ENCODE measurements at regions not wholly inside any gene's neighbourhood (a gene's known extent, or its start where the extent isn't known, plus 50 kb on each side); places are given as distances from the start of the nearest gene placed in this dataset.
"Not testable (repeated sequence)": the region's sequence is repeated elsewhere in the genome, so short reads cannot be mapped to it uniquely, and the experiment has no call there.

- ATAC-seq = peak in 1 of 2 donors; percentile 64
- H3K9me3 ChIP-seq (ENCODE audit: control insufficient read depth, low read length); H3K4me3 ChIP-seq (ENCODE audit: low read length); H3K27me3 ChIP-seq (ENCODE audit: control insufficient read depth, insufficient read depth); DNase-seq; H3K27ac ChIP-seq (ENCODE audit: low read length); intact Hi-C loops (cut with DNase I); H3K4me1 ChIP-seq (ENCODE audit: control insufficient read depth, insufficient read depth, low read length): not testable (repeated sequence)
- WGBS = 40% methylated on average over 1 of the region's 2 CpGs
Observed at GRCh38 chr15:30721529-30721928, 95.6 kb downstream of the ARHGAP11B start.

- H3K27ac ChIP-seq (ENCODE audit: low read length); intact Hi-C loops (cut with DNase I); DNase-seq; H3K9me3 ChIP-seq (ENCODE audit: control insufficient read depth, low read length); ATAC-seq; H3K4me3 ChIP-seq (ENCODE audit: low read length); H3K27me3 ChIP-seq (ENCODE audit: control insufficient read depth, insufficient read depth); H3K4me1 ChIP-seq (ENCODE audit: control insufficient read depth, insufficient read depth, low read length): not testable (repeated sequence)
- WGBS = 92% methylated on average over 1 of the region's 1 CpG
Observed at GRCh38 chr15:30723540-30724175, 97.7 kb downstream of the ARHGAP11B start.

GRCh38 chr15:30729880-30730590 is 104.1 kb downstream of the ARHGAP11B start:
- H3K4me3 ChIP-seq (ENCODE audit: low read length); intact Hi-C loops (cut with DNase I); H3K9me3 ChIP-seq (ENCODE audit: control insufficient read depth, low read length); H3K4me1 ChIP-seq (ENCODE audit: control insufficient read depth, insufficient read depth, low read length); H3K27ac ChIP-seq (ENCODE audit: low read length); DNase-seq; H3K27me3 ChIP-seq (ENCODE audit: control insufficient read depth, insufficient read depth): not testable (repeated sequence)
- WGBS = 68% methylated on average over 2 of the region's 2 CpGs
- ATAC-seq = peak in 1 of 2 donors; percentile 77

GRCh38 chr15:30730633-30731032 is 104.7 kb downstream of the ARHGAP11B start:
- H3K27me3 ChIP-seq (ENCODE audit: control insufficient read depth, insufficient read depth); ATAC-seq; H3K27ac ChIP-seq (ENCODE audit: low read length); intact Hi-C loops (cut with DNase I); H3K4me1 ChIP-seq (ENCODE audit: control insufficient read depth, insufficient read depth, low read length); DNase-seq; H3K9me3 ChIP-seq (ENCODE audit: control insufficient read depth, low read length); H3K4me3 ChIP-seq (ENCODE audit: low read length): not testable (repeated sequence)
- 76% methylated on average over 3 of the region's 3 CpGs for WGBS

- ATAC-seq; intact Hi-C loops (cut with DNase I); DNase-seq: not testable (repeated sequence)
Observed at GRCh38 chr15:30732100-30732499, 106.2 kb downstream of the ARHGAP11B start.

GRCh38 chr15:30735884-30736564 is 110.1 kb downstream of the ARHGAP11B start:
- H3K4me3 ChIP-seq (ENCODE audit: low read length); intact Hi-C loops (cut with DNase I); H3K27ac ChIP-seq (ENCODE audit: low read length); H3K27me3 ChIP-seq (ENCODE audit: control insufficient read depth, insufficient read depth); H3K4me1 ChIP-seq (ENCODE audit: control insufficient read depth, insufficient read depth, low read length); H3K9me3 ChIP-seq (ENCODE audit: control insufficient read depth, low read length): not testable (repeated sequence)
- DNase-seq (peak in 2 of 3 donors; percentile 34 to 40), ATAC-seq (peak in 1 of 2 donors; percentile 33)
- 71% methylated on average over 10 of the region's 10 CpGs for WGBS

More at GRCh38 chr15:30732100-30732499, 106.2 kb downstream of the ARHGAP11B start:
- not testable (repeated sequence) for H3K27ac ChIP-seq (ENCODE audit: low read length); H3K9me3 ChIP-seq (ENCODE audit: control insufficient read depth, low read length); H3K4me3 ChIP-seq (ENCODE audit: low read length); H3K4me1 ChIP-seq (ENCODE audit: control insufficient read depth, insufficient read depth, low read length); H3K27me3 ChIP-seq (ENCODE audit: control insufficient read depth, insufficient read depth)
- over 99% methylated on average over 4 of the region's 4 CpGs for WGBS

- intact Hi-C loops (cut with DNase I); DNase-seq; H3K9me3 ChIP-seq (ENCODE audit: control insufficient read depth, low read length); H3K27me3 ChIP-seq (ENCODE audit: control insufficient read depth, insufficient read depth); H3K27ac ChIP-seq (ENCODE audit: low read length); ATAC-seq; H3K4me1 ChIP-seq (ENCODE audit: control insufficient read depth, insufficient read depth, low read length); H3K4me3 ChIP-seq (ENCODE audit: low read length): not testable (repeated sequence)
- WGBS = 94% methylated on average over 3 of the region's 3 CpGs
Observed at GRCh38 chr15:30742796-30743195, 116.9 kb downstream of the ARHGAP11B start.

GRCh38 chr15:30749048-30749447 is 123.1 kb downstream of the ARHGAP11B start:
- H3K4me3 ChIP-seq (ENCODE audit: low read length); ATAC-seq; intact Hi-C loops (cut with DNase I); H3K27ac ChIP-seq (ENCODE audit: low read length); H3K9me3 ChIP-seq (ENCODE audit: control insufficient read depth, low read length); H3K4me1 ChIP-seq (ENCODE audit: control insufficient read depth, insufficient read depth, low read length); H3K27me3 ChIP-seq (ENCODE audit: control insufficient read depth, insufficient read depth); DNase-seq: not testable (repeated sequence)
- WGBS = no CpG with 5 or more reads among the region's 1 CpG

GRCh38 chr15:30755036-30755687 is 129.2 kb downstream of the ARHGAP11B start:
- H3K4me3 ChIP-seq (ENCODE audit: low read length); H3K27me3 ChIP-seq (ENCODE audit: control insufficient read depth, insufficient read depth); H3K27ac ChIP-seq (ENCODE audit: low read length); H3K9me3 ChIP-seq (ENCODE audit: control insufficient read depth, low read length); H3K4me1 ChIP-seq (ENCODE audit: control insufficient read depth, insufficient read depth, low read length): not testable (repeated sequence)
- peak in 1 of 2 donors; percentile 79 for ATAC-seq
- peak; percentile 47 to 91 (median 88) for DNase-seq
- WGBS = 1% methylated on average over 4 of the region's 7 CpGs
- intact Hi-C loops (cut with DNase I) = loop anchor here in 1 of 4 donors (10.0 kb wide), 1 partner anchor 90 kb away; no protein-coding TSS in a partner anchor

GRCh38 chr15:30760633-30761032 is 134.7 kb downstream of the ARHGAP11B start:
- DNase-seq; H3K4me1 ChIP-seq (ENCODE audit: control insufficient read depth, insufficient read depth, low read length); ATAC-seq; H3K9me3 ChIP-seq (ENCODE audit: control insufficient read depth, low read length); H3K4me3 ChIP-seq (ENCODE audit: low read length); intact Hi-C loops (cut with DNase I); H3K27me3 ChIP-seq (ENCODE audit: control insufficient read depth, insufficient read depth); H3K27ac ChIP-seq (ENCODE audit: low read length): not testable (repeated sequence)
- 92% methylated on average over 5 of the region's 5 CpGs for WGBS

Data from right cardiac atrium (tissue), 5 donors.